H1 (cell line): ENCODE measurements at regions not wholly inside any gene's neighbourhood (a gene's known extent, or its start where the extent isn't known, plus 50 kb on each side); places are given as distances from the start of the nearest gene placed in this dataset.

ENCODE experiments used
- CTCF ChIA-PET: fragments of 300-600 bp; sonication (Branson Sonifier 250); formaldehyde crosslinking; loops from one replicate; lab custom pipeline; 2021; ENCODE audit not compliant: partially characterized antibody; lab: Charles Lee
- POLR2A ChIA-PET: fragments of 300-600 bp; sonication (Branson Sonifier 250); formaldehyde crosslinking; loops from one replicate; lab custom pipeline; 2021; ENCODE audit warnings: inconsistent platforms; ENCODE audit not compliant: partially characterized antibody; lab: Charles Lee
- DNase-seq, 2 experiments: peaks; one replicate each; pipeline versions ENCODE4 v3.0.0 to v3.0.0-alpha.2; 2010 to 2022; ENCODE audit warnings: low spot score in 2 of 2, low read depth in 1 of 2, mixed read lengths in 1 of 2
- FAIRE-seq: peaks from 2 replicates; lab custom pipeline; 2011; peaks lifted over from hg19 to GRCh38; lab: Jason Lieb, UNC
- H2AFZ ChIP-seq: 2 replicates; pipeline ENCODE4 v1.8.1; 2012; ENCODE audit warnings: low read length, inconsistent platforms
- H2AK5ac ChIP-seq: 2 replicates; pipeline ENCODE4 v1.6.1; 2013; ENCODE audit warnings: low read depth, low read length
- H2BK120ac ChIP-seq: replicated peaks from 2 replicates; pipeline ENCODE3; 2013; ENCODE audit warnings: low read depth, low read length, inconsistent platforms
- H2BK12ac ChIP-seq: 2 replicates; pipeline ENCODE4 v1.6.1; 2013; ENCODE audit warnings: low read depth, low read length
- H2BK15ac ChIP-seq: 2 replicates; pipeline ENCODE4 v1.6.1; 2013; ENCODE audit warnings: low read length
- H2BK20ac ChIP-seq: 2 replicates; pipeline ENCODE4 v1.6.1; 2013; ENCODE audit warnings: low read length
- H2BK5ac ChIP-seq: 2 replicates; pipeline ENCODE4 v1.6.1; 2013; ENCODE audit warnings: low read depth, low read length
- H3K14ac ChIP-seq: 2 replicates; pipeline ENCODE4 v1.6.1; 2013; ENCODE audit warnings: inconsistent platforms; ENCODE audit not compliant: insufficient read length
- H3K18ac ChIP-seq: 2 replicates; pipeline ENCODE4 v1.6.1; 2013; ENCODE audit warnings: low read length; ENCODE audit errors: extremely low read depth
- H3K23ac ChIP-seq: 2 replicates; pipeline ENCODE4 v1.6.1; 2013; ENCODE audit warnings: inconsistent platforms; ENCODE audit not compliant: insufficient read length
- H3K23me2 ChIP-seq: 2 replicates; pipeline ENCODE4 v1.6.1; 2013; ENCODE audit warnings: low read depth, low read length
- H3K27ac ChIP-seq: 2 replicates; pipeline ENCODE4 v1.6.1; 2011; ENCODE audit warnings: low read depth, low read length, inconsistent platforms
- H3K27me3 ChIP-seq, 4 experiments: replicated peaks in 1 of 4; 1 replicate in 1 of 4; 2 replicates in 3 of 4; pipeline versions ENCODE4 v1.6.1 to v1.8.1; 2011 to 2013; ENCODE audit warnings: low read length in 3 of 4, mild to moderate bottlenecking in 3 of 4, inconsistent platforms in 2 of 4, mixed read lengths in 2 of 4, moderate library complexity in 1 of 4; ENCODE audit not compliant: control insufficient read depth in 3 of 4, insufficient read depth in 3 of 4; ENCODE audit errors: extremely low read depth in 1 of 4
- H3K36me3 ChIP-seq, 4 experiments: 2 replicates each; pipeline versions ENCODE4 v1.6.1 to v1.8.1; 2011 to 2013; ENCODE audit warnings: mild to moderate bottlenecking in 4 of 4, low read length in 3 of 4, moderate library complexity in 2 of 4, control low read depth in 1 of 4, inconsistent platforms in 1 of 4; ENCODE audit not compliant: insufficient read depth in 4 of 4, control insufficient read depth in 2 of 4
- H3K4ac ChIP-seq: replicated peaks from 2 replicates; pipeline ENCODE3; 2013; ENCODE audit warnings: low read length, low read depth, mixed read lengths, inconsistent platforms; ENCODE audit not compliant: insufficient read length
- H3K4me1 ChIP-seq, 4 experiments: replicated peaks in 1 of 4; 1 replicate in 1 of 4; 2 replicates in 3 of 4; pipeline versions ENCODE4 v1.6.1 to v1.8.1; 2011 to 2013; ENCODE audit warnings: low read length in 3 of 4, inconsistent platforms in 2 of 4, mixed read lengths in 1 of 4; ENCODE audit not compliant: insufficient read depth in 4 of 4, control insufficient read depth in 3 of 4
- H3K4me2 ChIP-seq, 2 experiments: 2 replicates each; pipeline versions ENCODE4 v1.6.1 to v1.8.1; 2011 to 2013; ENCODE audit warnings: low read depth in 2 of 2, low read length in 2 of 2, control low read depth in 1 of 2, inconsistent platforms in 1 of 2, mild to moderate bottlenecking in 1 of 2; ENCODE audit not compliant: insufficient read depth in 1 of 2
- H3K4me3 ChIP-seq, 4 experiments: fragments of 200-600, 300-600 bp in 1 of 4; sonication (generic), shearing (Covaris generic), sonication (Bioruptor Twin) in 1 of 4; 2 replicates each; pipeline versions ENCODE4 v1.5.1 to v1.8.1; 2011 to 2016; ENCODE audit warnings: low read length in 4 of 4, low read depth in 3 of 4, control low read depth in 2 of 4, inconsistent platforms in 2 of 4, mild to moderate bottlenecking in 2 of 4, mixed read lengths in 1 of 4, moderate library complexity in 1 of 4; ENCODE audit not compliant: insufficient read depth in 2 of 4; ENCODE audit errors: extremely low read depth in 1 of 4
- H3K56ac ChIP-seq: replicated peaks from 2 replicates; pipeline ENCODE3; 2013; ENCODE audit warnings: low read depth, mild to moderate bottlenecking, mixed read lengths, low read length, inconsistent platforms; ENCODE audit not compliant: insufficient read length
- H3K79me1 ChIP-seq: 2 replicates; pipeline ENCODE4 v1.6.1; 2013; ENCODE audit warnings: low read depth, low read length, control low read depth
- H3K79me2 ChIP-seq, 2 experiments: 2 replicates each; pipeline versions ENCODE4 v1.6.1 to v1.8.1; 2012 to 2013; ENCODE audit warnings: low read length in 2 of 2, mild to moderate bottlenecking in 2 of 2, inconsistent platforms in 1 of 2; ENCODE audit not compliant: insufficient read depth in 2 of 2, control insufficient read depth in 1 of 2
- H3K9ac ChIP-seq, 4 experiments: replicated peaks in 1 of 4; 1 replicate in 1 of 4; 2 replicates in 3 of 4; pipeline versions ENCODE4 v1.6.1 to v1.8.1; 2011 to 2013; ENCODE audit warnings: low read depth in 3 of 4, low read length in 3 of 4, control low read depth in 2 of 4, mild to moderate bottlenecking in 2 of 4, moderate library complexity in 2 of 4, inconsistent platforms in 1 of 4; ENCODE audit errors: extremely low read depth in 1 of 4
- H3K9me3 ChIP-seq, 2 experiments: 2 replicates each; pipeline versions ENCODE4 v1.6.1 to v1.8.1; 2012 to 2013; ENCODE audit warnings: mild to moderate bottlenecking in 2 of 2, moderate library complexity in 2 of 2, control low read depth in 1 of 2, inconsistent platforms in 1 of 2, low read depth in 1 of 2, low read length in 1 of 2, mixed read lengths in 1 of 2; ENCODE audit not compliant: insufficient read depth in 2 of 2
- H4K20me1 ChIP-seq, 2 experiments: replicated peaks in 1 of 2; 2 replicates each; pipeline versions ENCODE3 to v1.8.1; 2011 to 2013; ENCODE audit warnings: inconsistent platforms in 2 of 2, low read length in 2 of 2, mild to moderate bottlenecking in 1 of 2; ENCODE audit not compliant: insufficient read depth in 2 of 2, control insufficient read depth in 1 of 2
- H4K5ac ChIP-seq: 2 replicates; pipeline ENCODE4 v1.6.1; 2013; ENCODE audit warnings: low read length, low read depth, mixed read lengths, inconsistent platforms; ENCODE audit not compliant: insufficient read length
- H4K8ac ChIP-seq: 2 replicates; pipeline ENCODE4 v1.8.0; 2013; ENCODE audit warnings: mild to moderate bottlenecking, moderate library complexity, low read length, inconsistent platforms; ENCODE audit not compliant: insufficient read depth; ENCODE audit errors: extremely low read depth
- H4K91ac ChIP-seq: replicated peaks from 2 replicates; pipeline ENCODE3; 2013; ENCODE audit warnings: low read length, mixed read lengths, inconsistent platforms; ENCODE audit not compliant: insufficient read length
- EP300 ChIP-seq, 2 experiments: IDR thresholded peaks; 1 replicate in 1 of 2; 2 replicates in 1 of 2; pipeline ENCODE4 v1.6.1; 2011 to 2012; ENCODE audit warnings: low read depth in 2 of 2, low read length in 2 of 2, mild to moderate bottlenecking in 2 of 2, borderline replicate concordance in 1 of 2, inconsistent platforms in 1 of 2, moderate library complexity in 1 of 2
- MAFK ChIP-seq: IDR thresholded peaks from 2 replicates; pipeline ENCODE4 v1.6.1; 2012; ENCODE audit warnings: low read depth, mild to moderate bottlenecking, improper control_type of control experiment, low read length
- WGBS, 2 experiments: shearing (Covaris generic) in 1 of 2; methylation state at CpG; one replicate each; pipeline versions ENCODE4 v1.1.6 to v1.1.7; 2013 to 2015; ENCODE audit warnings: low lambda C conversion rate in 2 of 2, mixed read lengths in 2 of 2, inconsistent platforms in 1 of 2, low coverage in 1 of 2, missing lambda C conversion rate in 1 of 2; ENCODE audit not compliant: insufficient replicate concordance in 2 of 2, insufficient coverage in 1 of 2, insufficient read length in 1 of 2; ENCODE audit errors: extremely low coverage in 1 of 2, missing lambda C conversion rate in 1 of 2; 5-methylcytosine and 5-hydroxymethylcytosine counted together

DNA sequence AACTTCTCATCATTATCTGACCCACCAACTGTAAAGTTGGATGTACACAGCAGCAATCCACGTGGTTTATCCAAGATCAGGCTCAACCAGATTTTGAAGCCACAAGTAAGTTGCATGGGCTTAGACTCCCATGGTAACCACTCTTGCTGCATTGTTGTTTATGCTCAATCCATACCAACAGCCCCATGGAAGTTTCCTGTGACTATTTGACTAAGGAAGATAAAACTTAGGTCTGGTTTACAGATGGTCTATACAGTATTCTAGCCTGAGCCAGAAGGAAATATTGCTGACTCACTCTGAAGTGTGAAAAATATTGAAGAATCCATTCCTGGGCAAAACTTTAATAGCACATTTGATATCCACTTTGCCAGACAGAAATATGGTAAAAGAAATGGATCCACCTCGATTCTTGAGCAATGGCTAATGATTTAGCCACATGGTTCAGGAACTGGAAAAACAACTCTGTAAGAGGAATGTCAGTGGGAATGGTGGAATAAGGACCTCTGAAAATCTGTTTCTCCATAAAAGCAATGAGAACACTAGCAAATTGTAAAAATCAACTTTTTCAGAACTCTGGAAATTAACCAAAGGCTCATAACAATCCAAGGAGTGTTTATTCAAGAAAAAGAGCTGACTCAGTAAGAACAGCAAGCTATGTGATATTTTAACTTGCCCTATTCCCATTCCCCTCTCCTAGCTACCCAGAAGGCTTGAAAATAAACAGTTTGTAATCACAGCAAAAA lies 162.9 kb upstream of the STT3B start:
- ChIA-PET POLR2A (no interaction called here), CTCF (interaction anchor here (1.3 kb wide), 1 partner anchor 13 kb away, joined by 4 read pairs; no protein-coding TSS in a partner anchor)
- Histone ChIP-seq H3K14ac (no peak overlapping the region), H3K79me1 (no peaks in the 10 kb centered on the region), H3K23ac (no peak overlapping the region), H2AK5ac (no peak overlapping the region), H3K56ac (no peak overlapping the region), H3K9me3 (no peaks in the 10 kb centered on the region; a peak in 1 of 4 replicates), H2AFZ (no peak overlapping the region), H2BK120ac (no peak overlapping the region), H2BK15ac (no peak overlapping the region), H3K4me1 (no peaks in the 10 kb centered on the region), H3K27me3 (no peaks in the 10 kb centered on the region), H2BK12ac (no peak overlapping the region), H3K4me3 (no peak overlapping the region), H3K36me3 (no peaks in the 10 kb centered on the region), H3K23me2 (no peaks in the 10 kb centered on the region), H3K18ac (no peak overlapping the region), H3K79me2 (no peaks in the 10 kb centered on the region), H3K4ac (no peak overlapping the region), H3K9ac (no peak overlapping the region), H4K91ac (no peak overlapping the region), H4K20me1 (no peaks in the 10 kb centered on the region), H2BK5ac (no peak overlapping the region), H2BK20ac (no peak overlapping the region), H4K8ac (no peak overlapping the region), H3K4me2 (no peak overlapping the region), H3K27ac (no peak overlapping the region), H4K5ac (no peak overlapping the region)
- FAIRE-seq, result no peak
- DNase-seq, result no peak
- TF ChIP-seq MAFK, result 0 out of 2 replicates have a peak, but pooled peaks have one; percentile 5
- no peak for TF ChIP-seq EP300 (IDR thresholded peaks at IDR 0.05; ENCODE audit: borderline replicate concordance in 1 of 2, low read depth in 2 of 2, low read length in 2 of 2)
- 100% methylated on average over 2 of the region's 2 CpGs; no CpG with 5 or more reads in 1 of the 2 experiments for WGBS, 2 experiments
